Endometrium (tissue), 2 donors: ENCODE measurements at regions not wholly inside any gene's neighbourhood (a gene's known extent, or its start where the extent isn't known, plus 50 kb on each side); places are given as distances from the start of the nearest gene placed in this dataset.
"Not testable (repeated sequence)": the region's sequence is repeated elsewhere in the genome, so short reads cannot be mapped to it uniquely, and the experiment has no call there.

Experiments used
- FAIRE-seq: peaks from 2 replicates; lab custom pipeline; 2012; peaks lifted over from hg19 to GRCh38; lab: Jason Lieb, UNC
- donor health status: control.
- donor health status: control.

- no peak for FAIRE-seq
Measured at GRCh38 chr22:26769663-26770062, 112.3 kb downstream of the MIAT start.

- FAIRE-seq = no peak
Measured at GRCh38 chr22:26770624-26771023, 113.2 kb downstream of the MIAT start.

- not testable (repeated sequence) for FAIRE-seq
Measured at GRCh38 chr22:26773054-26773453, 115.7 kb downstream of the MIAT start.

GRCh38 chr22:26775394-26775793 lies 118.0 kb downstream of the MIAT start:
- no peak for FAIRE-seq

GRCh38 chr22:26777156-26777801 lies 119.9 kb downstream of the MIAT start:
- peak; percentile 71 for FAIRE-seq

GRCh38 chr22:26778372-26778771 lies 121.0 kb downstream of the MIAT start:
- FAIRE-seq = no peak

- no peak for FAIRE-seq
Measured at GRCh38 chr22:26779108-26779507, 121.7 kb downstream of the MIAT start.

- no peak for FAIRE-seq
Measured at GRCh38 chr22:26779929-26780328, 122.5 kb downstream of the MIAT start.

- no peak for FAIRE-seq
Measured at GRCh38 chr22:26780521-26780920, 123.1 kb downstream of the MIAT start.

- FAIRE-seq = no peak
Measured at GRCh38 chr22:26781062-26781461, 123.7 kb downstream of the MIAT start.

- no peak for FAIRE-seq
Measured at GRCh38 chr22:26781596-26781995, 124.2 kb downstream of the MIAT start.

GRCh38 chr22:26783885-26784284 lies 126.5 kb downstream of the MIAT start:
- no peak for FAIRE-seq

- no peak for FAIRE-seq
Measured at GRCh38 chr22:26784772-26785171, 127.4 kb downstream of the MIAT start.

- no peak for FAIRE-seq
Measured at GRCh38 chr22:26785932-26786331, 128.5 kb downstream of the MIAT start.

GRCh38 chr22:26786398-26786797 lies 129.0 kb downstream of the MIAT start:
- no peak for FAIRE-seq

- no peak for FAIRE-seq
Measured at GRCh38 chr22:26789951-26790350, 132.6 kb downstream of the MIAT start.

GRCh38 chr22:26792522-26792921 lies 135.1 kb downstream of the MIAT start:
- FAIRE-seq = no peak

- FAIRE-seq = no peak
Measured at GRCh38 chr22:26796785-26797184, 139.4 kb downstream of the MIAT start.

GRCh38 chr22:26797910-26798309 lies 140.5 kb downstream of the MIAT start:
- FAIRE-seq = no peak

GRCh38 chr22:26798462-26799065 lies 141.2 kb downstream of the MIAT start:
- FAIRE-seq = no peak

GRCh38 chr22:26800858-26801257 lies 143.5 kb downstream of the MIAT start:
- no peak for FAIRE-seq

GRCh38 chr22:26801449-26801848 lies 144.1 kb downstream of the MIAT start:
- no peak for FAIRE-seq

GRCh38 chr22:26804315-26804714 lies 146.9 kb downstream of the MIAT start:
- no peak for FAIRE-seq

- FAIRE-seq = no peak
Measured at GRCh38 chr22:26804911-26805539, 147.6 kb downstream of the MIAT start.
